HPDE6-E6E7 (cell line): ENCODE measurements at regions not wholly inside any gene's neighbourhood (a gene's known extent, or its start where the extent isn't known, plus 50 kb on each side); places are given as distances from the start of the nearest gene placed in this dataset.
A peak's percentile ranks its signal among the peaks of the same experiment; 100 is the strongest.
"Not testable (repeated sequence)": the region's sequence is repeated elsewhere in the genome, so short reads cannot be mapped to it uniquely, and the experiment has no call there.

Source experiments
- DNase-seq: peaks from one replicate; pipeline ENCODE4 v3.0.0; 2011; ENCODE audit warnings: missing footprints; ENCODE audit errors: extremely low spot score

- DNase-seq: no peak
These were observed 51.3 kb upstream of the SUB1 start for GRCh38 chr5:32534041-32534440.

GRCh38 chr5:32531885-32532520 lies 53.4 kb upstream of the SUB1 start:
- DNase-seq: peak; percentile 17

- not testable (repeated sequence) for DNase-seq
These were observed 58.0 kb upstream of the SUB1 start for GRCh38 chr5:32527321-32527720.

- DNase-seq: no peak
These were observed 58.5 kb upstream of the SUB1 start for GRCh38 chr5:32526810-32527209.

GRCh38 chr5:32523625-32524024 lies 61.7 kb upstream of the SUB1 start:
- no peak for DNase-seq

- no peak for DNase-seq
These were observed 62.8 kb upstream of the SUB1 start for GRCh38 chr5:32522429-32523143.

GRCh38 chr5:32521481-32521880 lies 63.9 kb upstream of the SUB1 start:
- no peak for DNase-seq

GRCh38 chr5:32520972-32521371 lies 64.4 kb upstream of the SUB1 start:
- DNase-seq: no peak

GRCh38 chr5:32520356-32520755 lies 65.0 kb upstream of the SUB1 start:
- no peak for DNase-seq

- no peak for DNase-seq
These were observed 65.8 kb upstream of the SUB1 start for GRCh38 chr5:32519508-32519907.

GRCh38 chr5:32514806-32515205 lies 70.3 kb upstream of the ZFR start:
- no peak for DNase-seq

GRCh38 chr5:32512926-32513325 lies 68.4 kb upstream of the ZFR start:
- no peak for DNase-seq

- no peak for DNase-seq
These were observed 67.3 kb upstream of the ZFR start for GRCh38 chr5:32511776-32512374.

GRCh38 chr5:32510860-32511259 lies 66.3 kb upstream of the ZFR start:
- no peak for DNase-seq

- no peak for DNase-seq
These were observed 64.6 kb upstream of the ZFR start for GRCh38 chr5:32508806-32509805.

GRCh38 chr5:32507738-32508434 lies 63.3 kb upstream of the ZFR start:
- DNase-seq: no peak

- no peak for DNase-seq
These were observed 62.3 kb upstream of the ZFR start for GRCh38 chr5:32506799-32507198.

GRCh38 chr5:32506201-32506661 lies 61.7 kb upstream of the ZFR start:
- DNase-seq: no peak

GRCh38 chr5:32505756-32506155 lies 61.2 kb upstream of the ZFR start:
- DNase-seq: no peak

- DNase-seq: no peak
These were observed 60.6 kb upstream of the ZFR start for GRCh38 chr5:32504989-32505596.
